Endodermal cell (in vitro differentiated cells): ENCODE measurements at regions not wholly inside any gene's neighbourhood (a gene's known extent, or its start where the extent isn't known, plus 50 kb on each side); places are given as distances from the start of the nearest gene placed in this dataset.

ENCODE experiments used
- DNase-seq: peaks from one replicate; pipeline ENCODE4 v3.0.0-alpha.2; 2017
- H3K27ac ChIP-seq: 2 replicates; pipeline ENCODE4 v1.5.1; 2013; ENCODE audit warnings: mild to moderate bottlenecking, low read depth, low read length, moderate library complexity
- H3K27me3 ChIP-seq: 2 replicates; pipeline ENCODE4 v1.6.1; 2013; ENCODE audit warnings: mild to moderate bottlenecking, low read length, moderate library complexity; ENCODE audit not compliant: insufficient read depth, control insufficient read depth, poor library complexity, severe bottlenecking
- H3K36me3 ChIP-seq: 2 replicates; pipeline ENCODE4 v1.7.0; 2013; ENCODE audit warnings: mild to moderate bottlenecking, low read length, moderate library complexity; ENCODE audit not compliant: control insufficient read depth, insufficient read depth
- H3K4me1 ChIP-seq: one replicate; pipeline ENCODE4 v1.7.0; 2013; ENCODE audit warnings: low read length; ENCODE audit not compliant: control insufficient read depth, insufficient read depth
- H3K4me3 ChIP-seq: 2 replicates; pipeline ENCODE4 v1.5.1; 2013; ENCODE audit warnings: mild to moderate bottlenecking, low read length, moderate library complexity
- H3K9ac ChIP-seq: 2 replicates; pipeline ENCODE4 v1.6.1; 2013; ENCODE audit warnings: mild to moderate bottlenecking, low read length, moderate library complexity; ENCODE audit not compliant: poor library complexity, severe bottlenecking; ENCODE audit errors: extremely low read depth
- H3K9me3 ChIP-seq: 2 replicates; pipeline ENCODE4 v1.6.1; 2013; ENCODE audit warnings: mild to moderate bottlenecking, low read length, moderate library complexity; ENCODE audit not compliant: control insufficient read depth
- H3K27ac Mint-ChIP-seq: 2 replicates; pipeline ENCODE4 v1.8.0; 2020; ENCODE audit warnings: mixed read lengths
- H3K27me3 Mint-ChIP-seq: 2 replicates; pipeline ENCODE4 v1.8.0; 2021; ENCODE audit warnings: mild to moderate bottlenecking, mixed read lengths; ENCODE audit not compliant: insufficient read depth
- H3K36me3 Mint-ChIP-seq: 2 replicates; pipeline ENCODE4 v1.8.0; 2020; ENCODE audit warnings: low read depth, mixed read lengths
- H3K4me1 Mint-ChIP-seq: 2 replicates; pipeline ENCODE4 v1.8.0; 2020; ENCODE audit warnings: mixed read lengths
- H3K4me3 Mint-ChIP-seq: 2 replicates; pipeline ENCODE4 v1.8.0; 2020; ENCODE audit warnings: mild to moderate bottlenecking, moderate library complexity, mixed read lengths
- H3K9me3 Mint-ChIP-seq: 2 replicates; pipeline ENCODE4 v1.8.0; 2020; ENCODE audit warnings: mild to moderate bottlenecking, mixed read lengths
- CTCF ChIP-seq: fragments of 200-600 bp; sonication (generic); conservative IDR thresholded peaks from 2 replicates; pipeline ENCODE4 v1.5.0; 2021; ENCODE audit warnings: antibody characterized with exemption, mild to moderate bottlenecking
- WGBS, 2 experiments: methylation state at CpG; one replicate each; pipeline versions ENCODE4 v1.1.5 to v1.1.7; 2013; ENCODE audit warnings: missing lambda C conversion rate in 2 of 2, mixed read lengths in 1 of 2; ENCODE audit not compliant: insufficient coverage in 1 of 2, insufficient read length in 1 of 2; 5-methylcytosine and 5-hydroxymethylcytosine counted together

- 63% methylated on average over 2 of the region's 2 CpGs; no CpG with 5 or more reads in 1 of the 2 experiments for WGBS, 2 experiments
- Mint-ChIP-seq H3K4me3 (no peak overlapping the region), H3K9me3 (no peaks in the 10 kb centered on the region)
These were observed 473.0 kb upstream of the NWD2 start for GRCh38 chr4:36771411-36772153.

GRCh38 chr4:36772154-36772516 lies 472.4 kb upstream of the NWD2 start:
- Histone ChIP-seq H3K27me3 (no peaks in the 10 kb centered on the region), H3K4me1 (no peaks in the 10 kb centered on the region), H3K27ac (no peak overlapping the region), H3K9me3 (no peaks in the 10 kb centered on the region), H3K4me3 (no peak overlapping the region), H3K36me3 (no peaks in the 10 kb centered on the region), H3K9ac (no peak overlapping the region)
- no peaks in the 10 kb centered on the region for H3K9me3 Mint-ChIP-seq
- no peak for TF ChIP-seq CTCF
- no peak overlapping the region for H3K27ac Mint-ChIP-seq
- no peaks in the 10 kb centered on the region for H3K27me3 Mint-ChIP-seq
- no peaks in the 10 kb centered on the region for H3K36me3 Mint-ChIP-seq
- H3K4me3 Mint-ChIP-seq = no peak overlapping the region
- peaks cover 12% of the 10 kb centered on the region for H3K4me1 Mint-ChIP-seq
- DNase-seq = no peak

More at GRCh38 chr4:36771411-36772153, 473.0 kb upstream of the NWD2 start:
- H3K9ac ChIP-seq = no peak overlapping the region
- no peak overlapping the region for H3K4me3 ChIP-seq
- Mint-ChIP-seq H3K36me3 (no peaks in the 10 kb centered on the region), H3K4me1 (peaks cover 12% of the 10 kb centered on the region), H3K27ac (no peak overlapping the region), H3K27me3 (no peaks in the 10 kb centered on the region)
- H3K27ac ChIP-seq = no peak overlapping the region
- no peaks in the 10 kb centered on the region for H3K4me1 ChIP-seq
- no peaks in the 10 kb centered on the region for H3K27me3 ChIP-seq
- no peak for DNase-seq
- no peaks in the 10 kb centered on the region for H3K9me3 ChIP-seq
- H3K36me3 ChIP-seq = no peaks in the 10 kb centered on the region
- TF ChIP-seq CTCF = no peak

GRCh38 chr4:36773467-36773866 lies 471.1 kb upstream of the NWD2 start:
- Histone ChIP-seq H3K27ac (no peak overlapping the region), H3K4me3 (no peak overlapping the region), H3K4me1 (no peaks in the 10 kb centered on the region), H3K36me3 (no peaks in the 10 kb centered on the region), H3K9ac (no peak overlapping the region), H3K9me3 (no peaks in the 10 kb centered on the region), H3K27me3 (no peaks in the 10 kb centered on the region)
- H3K9me3 Mint-ChIP-seq = no peaks in the 10 kb centered on the region
- TF ChIP-seq CTCF = no peak
- H3K36me3 Mint-ChIP-seq = no peaks in the 10 kb centered on the region
- H3K4me3 Mint-ChIP-seq = no peak overlapping the region
- no peaks in the 10 kb centered on the region for H3K27me3 Mint-ChIP-seq
- H3K4me1 Mint-ChIP-seq = peaks cover 12% of the 10 kb centered on the region
- 60% methylated on average over 2 of the region's 2 CpGs; no CpG with 5 or more reads in 1 of the 2 experiments for WGBS, 2 experiments
- no peak overlapping the region for H3K27ac Mint-ChIP-seq
- no peak for DNase-seq
